GM21786 (cell line): ENCODE measurements at regions not wholly inside any gene's neighbourhood (a gene's known extent, or its start where the extent isn't known, plus 50 kb on each side); places are given as distances from the start of the nearest gene placed in this dataset.

Experiments
- ATAC-seq: cut with Tn5 transposase; IDR thresholded peaks from one replicate; pipeline ENCODE4 v1.9.1; 2021; ENCODE audit not compliant: unreplicated experiment

DNA sequence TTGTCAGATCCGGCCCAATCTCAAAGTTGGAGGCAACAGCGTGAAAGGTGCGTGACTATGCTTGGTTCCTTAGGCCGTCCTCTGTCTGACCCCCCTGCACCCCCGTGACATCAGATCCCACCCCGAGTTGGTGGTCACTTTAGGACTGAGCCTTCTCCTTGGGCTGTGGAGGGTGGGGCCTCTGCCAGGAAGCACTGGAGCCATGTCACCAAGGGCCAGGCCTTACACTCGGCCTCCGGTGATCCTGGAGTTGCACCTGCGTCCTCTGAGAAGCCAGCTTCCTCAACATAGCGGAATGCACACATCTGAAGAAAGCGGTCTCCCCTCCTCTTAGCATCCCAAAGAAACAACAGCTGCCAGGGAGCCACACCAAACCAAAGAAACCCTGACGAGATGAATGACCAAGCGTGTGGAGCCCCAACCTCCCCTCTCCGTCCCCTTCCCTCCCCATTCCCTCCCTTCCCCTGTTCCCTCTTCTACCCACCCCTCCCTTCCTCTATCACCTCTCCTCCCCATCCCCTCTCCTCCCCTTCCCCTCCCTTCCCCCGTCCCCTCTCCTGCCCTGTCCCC is 182.6 kb downstream of the TTLL2 start:
- ATAC-seq, result no peak

DNA sequence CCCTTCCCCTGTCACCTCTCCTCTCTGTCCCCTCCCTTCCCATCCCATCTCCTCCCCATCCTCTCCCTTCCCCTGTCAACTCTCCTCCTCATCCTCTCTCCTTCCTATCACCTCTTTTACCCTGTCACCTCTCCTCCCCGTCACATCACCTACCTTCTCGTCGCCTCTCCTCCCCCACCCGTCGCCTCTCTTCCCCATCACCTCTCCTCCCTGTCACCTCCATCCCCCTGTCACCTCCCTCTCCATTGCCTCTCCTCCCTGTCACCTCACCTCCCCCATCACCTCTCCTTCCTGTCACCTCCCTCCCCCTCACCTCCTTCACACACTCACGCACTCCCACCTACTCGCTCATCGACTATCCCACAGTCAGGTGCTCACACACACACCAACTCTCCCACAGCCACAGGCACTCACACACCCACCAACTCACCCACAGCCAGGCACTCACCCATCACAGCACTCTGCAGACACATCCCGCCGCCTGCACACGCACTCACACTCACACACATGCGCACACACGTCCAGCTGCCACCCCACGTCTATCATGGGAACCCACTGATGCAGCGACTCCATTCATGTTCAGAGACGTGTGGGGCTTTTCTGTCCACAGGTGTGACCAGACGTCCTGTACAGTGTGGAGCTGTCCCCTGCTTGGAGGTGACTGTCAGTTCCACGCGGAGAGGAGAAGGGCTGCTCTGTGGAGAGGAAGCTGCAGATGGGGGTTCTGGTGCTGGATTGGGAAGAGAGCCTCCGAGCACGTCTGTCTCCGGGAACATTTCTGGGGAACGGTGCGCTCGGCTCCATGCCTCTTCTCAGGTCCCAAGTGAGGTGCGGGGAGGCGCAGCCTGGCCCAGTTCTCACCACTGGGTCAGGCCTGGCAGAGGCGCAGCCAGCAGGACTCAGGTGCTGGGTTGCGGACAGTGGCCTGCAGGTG is 184.3 kb downstream of the TTLL2 start:
- no peak for ATAC-seq

DNA sequence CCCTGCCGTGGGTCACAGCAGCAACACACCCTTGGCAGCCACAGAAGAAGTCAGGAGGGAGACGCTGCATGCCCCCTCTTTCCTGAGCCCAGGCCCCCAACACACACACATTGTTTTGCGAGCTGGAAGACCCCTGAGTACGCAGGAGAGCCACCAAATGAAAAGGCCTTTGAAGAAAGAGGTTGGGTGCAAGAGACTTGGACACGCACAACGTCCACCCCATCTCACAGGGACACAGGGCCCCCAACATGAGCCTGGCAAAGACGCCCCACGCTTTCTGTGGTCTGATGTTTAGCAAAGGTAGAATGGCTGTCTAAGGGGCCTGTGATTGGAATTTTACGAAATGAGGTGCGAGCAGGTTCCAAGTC is 185.0 kb downstream of the TTLL2 start:
- no peak for ATAC-seq

DNA sequence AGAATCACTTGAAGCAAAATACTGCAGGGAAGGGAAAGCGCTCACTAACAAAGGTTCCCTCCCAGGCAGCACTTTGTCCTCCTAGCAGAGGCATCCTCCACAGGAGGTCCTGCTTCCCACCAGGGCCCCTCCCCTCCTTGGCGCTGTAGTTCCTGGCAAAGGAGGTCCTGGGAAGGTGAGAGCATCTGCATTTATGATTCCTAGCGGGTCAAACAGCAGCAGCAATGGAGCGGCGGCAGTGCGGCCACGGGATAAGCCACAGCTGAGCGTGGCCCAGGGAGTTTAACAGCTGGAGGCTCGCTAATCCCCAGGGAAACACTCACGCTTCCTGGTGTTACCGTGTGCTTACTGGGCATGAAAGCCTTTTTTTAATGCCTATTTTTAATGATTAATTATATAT is 185.8 kb downstream of the TTLL2 start:
- ATAC-seq, result no peak

DNA sequence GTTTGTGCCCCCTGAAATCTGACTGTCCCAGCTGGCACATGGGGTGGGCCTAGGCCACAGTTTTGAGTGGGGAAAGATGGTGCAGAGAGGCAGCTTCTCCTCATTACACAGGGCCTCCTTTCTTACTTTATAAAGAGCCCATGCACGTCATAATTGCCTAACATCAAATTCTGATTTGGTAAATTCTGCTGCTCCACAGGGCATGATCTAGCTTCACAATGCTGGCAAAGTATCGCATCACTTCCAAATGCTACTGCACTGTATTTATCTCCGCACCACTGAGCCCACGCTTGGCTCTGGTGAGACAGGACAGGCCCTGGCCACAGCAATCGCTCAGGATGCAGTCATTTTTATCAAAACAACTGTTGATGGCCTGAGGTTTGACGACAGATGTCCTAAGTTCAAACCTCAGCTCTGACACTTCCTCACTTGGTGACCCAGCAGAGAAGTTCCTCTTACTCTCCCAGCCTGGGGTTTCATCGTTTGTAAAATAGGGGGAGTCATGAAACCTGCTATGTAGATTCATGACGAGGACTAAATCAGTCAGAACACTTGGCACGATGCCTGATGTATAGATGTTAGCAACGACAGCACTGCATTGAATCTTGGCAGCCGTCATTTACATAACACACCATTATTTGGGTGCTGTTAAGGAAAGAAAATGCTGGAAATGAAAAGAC is 187.9 kb downstream of the TTLL2 start:
- no peak for ATAC-seq

DNA sequence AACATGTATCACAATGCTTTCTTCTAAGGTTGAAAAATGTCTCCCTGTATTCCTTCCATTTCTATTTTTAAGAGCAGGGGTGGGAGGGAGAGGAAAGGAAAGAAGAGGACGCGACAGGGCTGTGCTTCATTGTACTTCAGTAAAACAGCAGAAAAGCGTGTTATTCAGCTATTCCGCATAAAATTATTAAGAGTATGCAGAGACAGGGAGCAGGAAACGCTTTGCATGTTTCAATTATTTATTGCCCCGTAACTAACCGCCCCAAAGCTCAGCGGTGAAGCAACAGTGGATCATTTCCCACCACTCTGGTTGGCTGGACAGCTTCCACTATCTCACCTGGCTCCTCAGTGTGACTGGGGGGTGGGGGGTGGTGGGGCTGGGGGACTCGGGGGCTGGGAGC is 188.9 kb downstream of the TTLL2 start:
- no peak for ATAC-seq

DNA sequence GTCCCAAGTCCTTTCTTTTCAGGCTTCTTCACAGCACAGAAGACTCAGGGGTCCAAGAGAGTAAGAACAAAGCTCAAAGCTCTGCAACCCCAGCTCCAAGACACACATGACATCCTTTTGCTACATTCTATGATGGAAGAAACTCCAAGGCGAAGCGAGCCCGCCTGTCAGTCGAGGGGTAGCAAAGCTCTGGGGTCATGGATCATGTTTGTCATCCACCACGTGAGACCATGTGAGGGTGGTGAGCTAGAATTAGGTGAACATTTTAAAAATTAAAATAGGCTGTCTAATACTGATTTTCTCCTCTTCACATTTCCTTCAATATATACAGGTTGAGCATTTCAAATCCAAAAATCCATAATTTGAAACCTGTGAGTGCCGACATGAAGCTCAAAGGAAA is 189.6 kb downstream of the TTLL2 start:
- ATAC-seq, result no peak

DNA sequence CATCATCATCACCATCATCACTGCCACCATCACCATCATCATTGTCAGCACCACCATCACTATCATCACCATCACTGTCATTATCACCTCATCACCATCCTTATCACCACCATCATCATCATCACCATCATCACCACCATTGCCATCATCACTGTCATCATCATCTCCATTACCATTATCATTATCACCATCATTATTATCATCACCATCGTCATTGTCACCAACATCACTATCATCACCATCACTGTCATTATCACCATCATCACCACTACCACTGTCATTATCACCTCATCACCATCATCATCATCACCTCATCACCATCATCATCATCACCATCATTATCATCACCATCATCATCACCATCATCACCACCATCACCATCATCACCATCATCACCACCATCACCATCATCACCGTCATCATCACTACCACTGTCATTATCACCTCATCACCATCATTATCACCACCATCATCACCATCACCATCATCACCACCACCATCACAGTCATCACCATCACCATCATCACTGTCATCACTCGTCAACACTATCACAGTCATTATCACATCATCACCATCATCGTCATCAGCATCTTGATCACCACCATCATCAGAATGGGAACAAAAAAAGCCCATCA is 191.1 kb downstream of the TTLL2 start:
- ATAC-seq, result no peak

DNA sequence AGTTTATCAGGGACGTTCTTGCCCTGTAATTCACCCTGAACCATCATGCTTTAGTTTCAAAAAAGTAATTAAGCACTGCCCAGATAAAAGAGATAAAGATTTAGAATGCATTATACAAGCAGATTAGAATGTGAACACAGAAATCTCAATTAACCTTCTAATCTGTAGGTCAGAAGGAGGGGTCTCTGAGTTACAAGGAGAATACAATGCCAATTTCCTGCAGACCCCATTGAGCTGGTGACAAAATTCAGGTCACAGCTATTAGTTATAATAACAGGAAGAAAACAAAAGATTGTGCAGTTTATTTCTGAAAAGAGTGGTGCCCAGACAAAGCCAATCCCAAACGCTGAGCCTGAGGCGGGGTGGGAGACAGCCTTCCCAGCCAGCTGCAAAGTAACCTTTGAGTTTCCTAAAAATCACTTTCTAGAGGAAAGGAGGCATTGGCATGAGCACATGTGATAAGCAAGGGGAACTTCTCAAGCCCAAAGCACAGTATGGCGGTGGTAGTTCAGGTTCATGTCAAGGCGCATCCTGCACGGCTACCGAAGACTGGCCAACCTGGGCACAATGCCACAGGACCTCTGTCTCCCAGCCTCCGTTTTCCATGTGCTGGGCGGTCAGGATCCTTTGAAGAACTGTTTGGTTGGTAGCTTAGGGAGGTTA is 192.5 kb downstream of the TTLL2 start:
- ATAC-seq, result no peak

DNA sequence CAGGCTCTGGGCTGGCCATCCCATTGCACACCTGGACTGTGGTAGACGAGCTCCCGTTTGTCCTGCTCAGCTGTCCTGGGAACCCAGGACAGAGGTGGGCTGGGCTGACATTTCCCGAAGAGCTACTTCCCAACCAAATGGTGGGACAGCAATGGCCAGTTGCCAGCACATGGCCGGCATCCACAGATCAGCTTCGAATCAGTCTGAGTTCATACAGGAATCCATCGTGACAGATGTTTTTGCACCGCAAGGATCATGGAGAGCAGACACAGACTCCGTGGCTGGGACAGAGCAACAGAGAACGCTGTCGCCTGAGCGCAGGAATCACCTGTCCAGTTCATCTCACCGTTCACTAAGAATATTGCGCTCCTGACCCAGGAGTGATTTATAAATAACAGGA is 198.5 kb downstream of the TTLL2 start:
- no peak for ATAC-seq

DNA sequence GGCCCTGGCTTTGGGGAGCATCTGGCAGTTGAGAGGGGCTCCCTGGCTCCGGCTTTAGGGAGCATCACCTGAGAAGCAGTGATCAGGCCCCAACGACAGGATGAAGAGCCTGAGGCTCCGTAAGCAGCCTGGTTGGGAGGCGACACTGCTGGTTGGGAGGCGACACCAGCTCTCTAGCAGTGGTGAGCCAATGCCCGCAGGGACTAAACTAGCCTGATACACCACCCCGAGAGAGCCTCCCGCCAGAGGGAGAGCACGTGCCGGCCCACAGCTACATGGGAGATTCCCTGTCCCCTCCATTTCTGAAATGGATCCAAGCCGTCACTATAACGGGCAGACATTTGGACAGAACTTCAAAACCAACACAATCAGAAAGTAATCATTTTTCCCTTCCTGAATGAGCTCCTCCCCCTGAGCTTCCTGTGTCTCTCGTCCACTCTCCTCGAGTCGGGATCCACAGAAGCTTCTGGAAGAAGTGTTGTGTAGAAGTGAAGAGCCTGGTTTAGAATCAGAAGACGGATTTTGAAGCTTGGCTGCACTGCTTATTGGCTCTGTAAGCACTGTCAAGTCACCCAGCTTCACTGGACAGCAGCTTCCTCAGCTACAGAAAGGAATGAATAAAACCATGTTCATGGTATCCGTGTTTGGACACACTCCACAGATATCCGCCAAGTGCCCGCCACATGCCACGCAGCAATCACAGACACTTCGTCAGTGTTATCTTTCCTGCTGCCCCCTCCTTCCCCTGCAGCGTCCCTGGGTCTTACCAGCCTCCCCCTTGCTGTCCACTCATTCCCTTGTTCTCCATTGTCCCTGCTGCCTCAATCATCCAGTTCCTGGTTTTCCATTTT is 199.6 kb downstream of the TTLL2 start:
- no peak for ATAC-seq

DNA sequence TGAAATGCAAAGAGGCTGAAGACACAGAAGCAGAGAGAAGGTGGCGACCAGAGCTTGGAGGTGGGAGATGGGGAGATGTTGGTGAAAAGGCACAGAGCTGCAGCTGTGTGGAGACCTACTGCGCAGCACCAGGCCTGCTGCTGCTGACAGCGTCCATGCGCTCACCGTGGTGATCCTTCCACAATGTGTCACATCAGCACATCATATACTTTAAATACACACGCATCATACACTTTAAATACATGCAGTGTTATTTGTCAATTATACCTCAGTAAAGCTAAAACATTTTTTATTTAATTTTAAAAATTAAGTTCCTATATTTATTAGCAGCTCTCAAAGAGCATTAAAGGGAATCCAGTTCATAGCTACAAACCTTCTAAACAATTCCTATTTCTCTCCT is 200.9 kb downstream of the TTLL2 start:
- ATAC-seq, result no peak

DNA sequence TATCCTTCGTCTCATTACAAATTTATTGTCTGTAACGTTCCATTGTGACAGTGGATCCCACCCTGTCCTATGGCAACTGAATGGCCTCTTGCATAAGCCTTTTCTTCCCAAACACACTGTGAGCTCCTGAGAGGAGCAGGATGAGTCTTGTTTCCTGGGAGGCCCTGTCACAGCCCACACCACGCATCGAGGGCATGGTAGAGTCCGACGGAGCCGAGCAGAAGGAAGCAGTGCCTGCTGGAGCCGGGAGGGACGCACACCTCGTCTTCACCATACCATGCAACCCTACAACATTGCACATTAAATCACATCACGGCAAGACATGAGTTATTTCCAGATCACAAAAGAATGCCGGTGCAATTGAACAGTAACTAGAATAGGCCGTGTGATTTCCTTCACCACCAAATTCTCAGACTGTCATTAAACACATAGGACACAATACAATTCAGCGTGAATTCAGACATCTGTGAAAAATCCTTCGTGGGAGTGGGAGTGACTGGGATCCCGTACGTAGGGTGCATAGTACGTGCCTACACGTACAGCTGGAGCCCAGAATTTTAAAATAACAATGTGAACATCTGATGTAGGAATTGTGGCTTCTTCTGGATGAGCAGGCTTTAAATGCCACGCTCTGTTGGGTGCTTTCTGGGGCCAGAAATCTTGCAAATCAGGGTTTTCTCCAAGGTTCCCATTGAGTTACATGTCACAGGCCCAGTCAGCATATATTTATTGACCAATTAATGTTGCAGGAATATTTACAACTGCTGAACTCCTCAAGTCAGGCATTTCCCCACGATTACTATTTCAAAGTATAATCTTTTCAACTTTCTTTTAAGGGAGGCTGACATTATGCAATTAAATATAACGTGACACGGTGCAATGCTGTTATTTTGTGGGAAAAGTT is 201.8 kb downstream of the TTLL2 start:
- ATAC-seq, result no peak

DNA sequence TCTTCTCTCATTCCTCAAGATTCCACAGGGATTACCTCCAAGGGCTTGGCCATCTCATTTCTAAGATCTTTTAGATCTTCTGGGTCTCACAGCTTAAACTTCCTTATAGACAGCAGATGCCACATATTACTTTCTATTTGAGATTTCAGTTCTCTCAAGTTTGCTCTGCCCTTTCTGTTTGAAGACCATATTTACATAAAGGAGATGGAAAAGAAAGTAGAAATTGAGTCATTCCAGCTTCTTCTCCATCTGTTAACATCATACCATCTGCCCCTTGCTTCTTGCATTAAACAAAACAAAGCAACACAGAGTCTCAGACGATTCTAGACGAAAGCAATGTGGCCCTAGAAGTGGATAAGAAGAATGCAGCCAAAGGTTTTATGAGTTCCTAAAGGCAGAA is 203.4 kb downstream of the TTLL2 start:
- ATAC-seq, result peak; percentile 76

DNA sequence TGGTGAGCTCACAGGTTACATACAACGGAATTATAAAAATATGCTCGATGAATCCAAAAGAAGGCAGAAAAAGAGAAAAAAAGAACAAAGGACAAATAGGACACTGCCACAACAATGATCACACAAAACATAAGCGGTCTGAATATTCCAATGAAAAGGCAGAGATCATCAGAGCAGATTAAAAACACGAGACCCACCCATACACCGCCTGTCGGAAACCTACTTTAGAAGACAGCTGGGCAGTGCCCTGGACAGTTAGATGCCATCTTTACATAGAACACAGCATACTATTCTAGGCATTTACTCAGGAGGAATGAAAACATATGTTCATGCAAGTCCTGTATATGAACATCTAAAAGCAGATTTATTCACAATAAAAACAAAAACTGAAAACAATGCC is 204.1 kb downstream of the TTLL2 start:
- no peak for ATAC-seq

DNA sequence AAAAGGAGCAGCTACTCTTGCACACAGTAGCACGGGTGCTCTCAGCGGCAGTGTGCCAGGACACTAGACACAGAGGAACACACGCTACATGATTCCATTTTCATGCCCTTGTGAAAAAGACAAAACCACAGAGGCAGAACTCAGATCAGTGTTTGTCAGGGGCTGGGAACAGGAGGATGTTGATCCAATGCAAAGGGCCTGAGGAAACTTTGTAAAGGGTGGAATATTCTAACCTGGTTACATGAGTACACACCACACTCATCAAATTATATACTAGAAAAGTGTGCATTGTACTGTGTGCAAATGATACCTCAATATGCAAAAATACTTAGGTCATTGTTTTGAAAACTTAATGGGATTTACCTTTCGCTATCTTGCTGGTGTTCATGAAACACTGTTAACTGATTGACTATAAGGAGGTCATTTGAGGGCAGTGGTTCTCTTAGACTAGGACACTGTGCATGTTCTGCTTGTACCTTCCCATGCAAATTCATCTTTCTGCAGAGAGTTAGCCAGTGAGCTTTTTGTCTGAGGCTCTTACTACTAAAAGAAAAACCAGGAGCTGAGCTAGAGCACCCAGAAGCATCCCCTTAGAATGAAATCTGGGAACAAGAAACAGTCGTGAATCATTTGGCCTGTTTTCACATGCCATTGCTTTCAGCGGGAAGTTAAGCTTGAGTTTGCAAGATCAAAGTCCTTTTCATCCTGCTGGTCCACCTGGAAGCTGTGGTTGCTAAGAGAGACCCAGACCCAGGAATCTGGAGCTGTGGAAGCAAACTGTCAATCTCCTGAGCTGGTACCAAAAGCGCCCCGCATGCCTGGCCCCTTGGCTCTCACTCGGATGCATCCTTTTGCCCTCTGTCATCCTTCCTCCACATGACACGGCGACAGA is 204.8 kb downstream of the TTLL2 start:
- no peak for ATAC-seq

DNA sequence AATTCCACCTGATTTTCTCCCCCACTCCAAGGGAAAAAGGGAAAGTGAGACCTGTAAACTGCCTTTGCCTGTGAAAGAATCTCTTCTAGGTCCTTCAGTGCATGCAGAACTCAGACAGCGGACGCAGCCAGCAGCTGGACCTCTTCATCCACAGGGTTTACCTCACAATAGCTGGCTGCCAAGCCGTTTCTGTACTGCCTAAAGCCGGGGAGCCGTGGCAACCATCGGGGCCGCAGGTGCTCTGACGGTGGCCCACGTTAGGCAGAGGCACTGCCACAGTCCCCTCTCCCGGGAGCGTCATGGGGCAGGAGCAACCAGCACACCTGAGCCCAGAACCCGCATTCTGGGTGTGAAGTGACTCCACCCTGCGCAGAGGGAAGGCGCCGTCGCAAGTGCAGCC is 206.1 kb downstream of the TTLL2 start:
- ATAC-seq, result no peak
